Transverse colon (tissue), 4 donors: ENCODE measurements at regions not wholly inside any gene's neighbourhood (a gene's known extent, or its start where the extent isn't known, plus 50 kb on each side); places are given as distances from the start of the nearest gene placed in this dataset.

Experiments used
- POLR2A ChIP-seq: fragments of 450-650 bp; IDR thresholded peaks from one replicate; pipeline ENCODE4 v1.6.1; 2016; ENCODE audit warnings: antibody characterized with exemption, mild to moderate bottlenecking, moderate library complexity
- POLR2AphosphoS5 ChIP-seq, 3 donors: sonication (generic); formaldehyde crosslinking; IDR thresholded peaks; one replicate each; pipeline ENCODE4 v1.6.1; 2016; ENCODE audit warnings: antibody characterized with exemption in 3 of 3
- TF ChIP-seq, protein P1 (sequence below), 5 experiments: fragments of 200-600 bp in 3 of 5; fragments of 450-650 bp in 2 of 5; sonication (generic) in 3 of 5; IDR thresholded peaks; 1 replicate in 2 of 5; 2 replicates in 3 of 5; pipeline ENCODE4 v1.5.1; 2016 to 2017; ENCODE audit warnings: antibody characterized with exemption in 5 of 5, inconsistent platforms in 3 of 5, mild to moderate bottlenecking in 2 of 5, moderate library complexity in 1 of 5

DNA sequence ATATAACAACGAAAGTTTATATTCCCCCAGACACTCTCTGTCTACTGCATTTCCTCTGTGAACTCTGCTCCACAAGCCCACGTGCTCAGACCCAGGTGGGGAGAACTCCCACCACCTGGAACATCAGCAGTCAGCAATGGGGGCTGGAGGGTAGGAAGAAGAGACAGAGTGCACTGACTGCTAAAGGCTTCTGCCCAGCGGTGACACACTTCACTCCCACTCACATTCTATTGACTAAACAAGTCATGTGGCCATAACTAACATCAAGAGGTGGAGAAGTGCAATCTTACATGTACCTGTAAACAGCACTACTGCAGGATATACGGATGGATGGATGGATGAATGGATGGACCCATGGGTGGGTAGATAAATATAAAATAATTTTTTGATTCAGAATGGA lies 122.2 kb downstream of the MPP7 start:
- TF ChIP-seq, protein P1, sequence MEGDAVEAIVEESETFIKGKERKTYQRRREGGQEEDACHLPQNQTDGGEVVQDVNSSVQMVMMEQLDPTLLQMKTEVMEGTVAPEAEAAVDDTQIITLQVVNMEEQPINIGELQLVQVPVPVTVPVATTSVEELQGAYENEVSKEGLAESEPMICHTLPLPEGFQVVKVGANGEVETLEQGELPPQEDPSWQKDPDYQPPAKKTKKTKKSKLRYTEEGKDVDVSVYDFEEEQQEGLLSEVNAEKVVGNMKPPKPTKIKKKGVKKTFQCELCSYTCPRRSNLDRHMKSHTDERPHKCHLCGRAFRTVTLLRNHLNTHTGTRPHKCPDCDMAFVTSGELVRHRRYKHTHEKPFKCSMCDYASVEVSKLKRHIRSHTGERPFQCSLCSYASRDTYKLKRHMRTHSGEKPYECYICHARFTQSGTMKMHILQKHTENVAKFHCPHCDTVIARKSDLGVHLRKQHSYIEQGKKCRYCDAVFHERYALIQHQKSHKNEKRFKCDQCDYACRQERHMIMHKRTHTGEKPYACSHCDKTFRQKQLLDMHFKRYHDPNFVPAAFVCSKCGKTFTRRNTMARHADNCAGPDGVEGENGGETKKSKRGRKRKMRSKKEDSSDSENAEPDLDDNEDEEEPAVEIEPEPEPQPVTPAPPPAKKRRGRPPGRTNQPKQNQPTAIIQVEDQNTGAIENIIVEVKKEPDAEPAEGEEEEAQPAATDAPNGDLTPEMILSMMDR (IDR thresholded peaks at IDR 0.05), result no peak
- TF ChIP-seq POLR2A, result no peak
- TF ChIP-seq POLR2AphosphoS5 (IDR thresholded peaks at IDR 0.05), result no peak
